ENCODE measurements at regions not wholly inside any gene's neighbourhood (a gene's known extent, or its start where the extent isn't known, plus 50 kb on each side); places are given as distances from the start of the nearest gene placed in this dataset.

DNA sequence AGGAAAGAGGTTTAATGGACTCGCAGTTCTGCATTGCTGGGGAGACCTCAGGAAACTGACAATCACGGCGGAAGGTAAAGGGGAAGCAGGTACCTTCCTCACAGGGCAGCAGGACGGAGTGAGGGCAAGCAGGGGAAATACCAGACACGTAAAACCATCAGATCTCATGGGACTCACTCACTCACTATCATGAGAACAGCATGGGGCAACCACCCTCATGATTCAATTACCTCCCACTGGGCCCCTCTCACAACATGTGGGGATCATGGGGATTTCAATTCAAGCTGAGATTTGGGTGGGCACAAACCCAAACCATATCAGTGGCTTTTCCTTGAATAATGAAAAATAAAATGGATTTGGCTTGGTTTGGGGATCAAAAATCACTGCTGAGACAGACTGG lies 380.5 kb downstream of the VRK1 start:
- H3K27me3 ChIP-seq (ENCODE audit: insufficient read depth in 3 of 3, low read length in 2 of 3), result no peaks in the 10 kb centered on the region
- DNase-seq (no peak), ATAC-seq (no peak)
- H3K4me1 ChIP-seq, result no peaks in the 10 kb centered on the region
- intact Hi-C loops (cut with DNase I), result no loop called here
- H3K9me3 ChIP-seq, result no peaks in the 10 kb centered on the region
- no peaks in the 10 kb centered on the region for H3K36me3 ChIP-seq (ENCODE audit: insufficient read depth in 1 of 2, low read depth in 1 of 2)
- TF ChIP-seq, protein P1, sequence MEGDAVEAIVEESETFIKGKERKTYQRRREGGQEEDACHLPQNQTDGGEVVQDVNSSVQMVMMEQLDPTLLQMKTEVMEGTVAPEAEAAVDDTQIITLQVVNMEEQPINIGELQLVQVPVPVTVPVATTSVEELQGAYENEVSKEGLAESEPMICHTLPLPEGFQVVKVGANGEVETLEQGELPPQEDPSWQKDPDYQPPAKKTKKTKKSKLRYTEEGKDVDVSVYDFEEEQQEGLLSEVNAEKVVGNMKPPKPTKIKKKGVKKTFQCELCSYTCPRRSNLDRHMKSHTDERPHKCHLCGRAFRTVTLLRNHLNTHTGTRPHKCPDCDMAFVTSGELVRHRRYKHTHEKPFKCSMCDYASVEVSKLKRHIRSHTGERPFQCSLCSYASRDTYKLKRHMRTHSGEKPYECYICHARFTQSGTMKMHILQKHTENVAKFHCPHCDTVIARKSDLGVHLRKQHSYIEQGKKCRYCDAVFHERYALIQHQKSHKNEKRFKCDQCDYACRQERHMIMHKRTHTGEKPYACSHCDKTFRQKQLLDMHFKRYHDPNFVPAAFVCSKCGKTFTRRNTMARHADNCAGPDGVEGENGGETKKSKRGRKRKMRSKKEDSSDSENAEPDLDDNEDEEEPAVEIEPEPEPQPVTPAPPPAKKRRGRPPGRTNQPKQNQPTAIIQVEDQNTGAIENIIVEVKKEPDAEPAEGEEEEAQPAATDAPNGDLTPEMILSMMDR (IDR thresholded peaks at IDR 0.05), result no peak
- no peak overlapping the region for H3K4me3 ChIP-seq
- H3K27ac ChIP-seq, result no peak overlapping the region
- 44 to 62% (median 50%) methylated on average over 5 of the region's 5 CpGs for WGBS, 3 donors

DNA sequence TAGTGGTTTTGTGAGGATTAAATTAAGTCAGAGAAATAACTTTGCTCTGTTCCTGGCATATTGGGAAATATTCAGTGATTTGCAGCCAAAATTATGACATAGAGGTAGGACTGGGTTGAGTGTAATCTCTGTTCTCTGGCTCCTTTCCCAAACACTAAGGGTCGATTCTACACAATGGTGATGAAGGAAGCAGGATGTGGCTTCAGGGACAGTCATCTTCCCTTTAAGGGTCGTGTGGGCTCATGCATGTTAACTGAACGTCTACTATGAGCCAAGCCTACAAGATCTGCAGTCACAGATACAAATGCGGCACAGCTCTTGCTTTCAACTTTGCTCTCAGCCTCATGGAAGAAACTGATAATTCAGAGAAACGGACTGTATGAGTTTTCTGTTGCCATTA lies 381.6 kb downstream of the VRK1 start:
- intact Hi-C loops (cut with DNase I), result no loop called here
- Histone ChIP-seq H3K36me3 (ENCODE audit: insufficient read depth in 1 of 2, low read depth in 1 of 2) (no peaks in the 10 kb centered on the region), H3K4me1 (no peaks in the 10 kb centered on the region), H3K27ac (no peak overlapping the region), H3K4me3 (no peak overlapping the region), H3K27me3 (ENCODE audit: insufficient read depth in 3 of 3, low read length in 2 of 3) (no peaks in the 10 kb centered on the region), H3K9me3 (no peaks in the 10 kb centered on the region)
- TF ChIP-seq, protein P1 (IDR thresholded peaks at IDR 0.05), result no peak
- no peak for ATAC-seq
- DNase-seq, result no peak
- 59 to 61% (median 61%) methylated on average over 5 of the region's 5 CpGs for WGBS, 3 donors

DNA sequence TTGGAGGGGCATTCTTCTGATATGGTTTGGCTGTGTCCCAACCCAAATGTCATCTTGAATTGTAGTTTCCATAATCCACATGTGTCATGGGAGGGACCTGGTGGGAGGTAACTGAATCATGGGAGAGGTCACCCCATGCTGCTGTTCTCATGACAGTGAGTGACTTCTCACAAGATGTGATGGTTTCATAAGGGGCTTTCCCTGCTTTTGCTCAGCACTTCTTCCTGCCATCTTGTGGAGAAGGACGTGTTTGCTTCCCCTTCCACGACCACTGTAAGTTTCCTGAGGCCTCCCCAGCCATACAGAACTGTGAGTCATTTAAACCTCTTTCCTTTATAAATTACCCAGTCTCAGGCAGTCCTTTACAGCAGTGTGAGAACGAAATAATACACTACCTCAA lies 382.4 kb downstream of the VRK1 start:
- H3K36me3 ChIP-seq (ENCODE audit: insufficient read depth in 1 of 2, low read depth in 1 of 2), result no peaks in the 10 kb centered on the region
- no peaks in the 10 kb centered on the region for H3K4me1 ChIP-seq
- intact Hi-C loops (cut with DNase I), result no loop called here
- H3K4me3 ChIP-seq, result no peak overlapping the region
- DNase-seq (no peak), ATAC-seq (no peak)
- WGBS, 3 donors, result 54 to 70% (median 55%) methylated on average over 3 of the region's 3 CpGs
- H3K27ac ChIP-seq, result no peak overlapping the region
- no peaks in the 10 kb centered on the region for H3K27me3 ChIP-seq (ENCODE audit: insufficient read depth in 3 of 3, low read length in 2 of 3)
- TF ChIP-seq, protein P1 (IDR thresholded peaks at IDR 0.05), result no peak
- no peaks in the 10 kb centered on the region for H3K9me3 ChIP-seq

DNA sequence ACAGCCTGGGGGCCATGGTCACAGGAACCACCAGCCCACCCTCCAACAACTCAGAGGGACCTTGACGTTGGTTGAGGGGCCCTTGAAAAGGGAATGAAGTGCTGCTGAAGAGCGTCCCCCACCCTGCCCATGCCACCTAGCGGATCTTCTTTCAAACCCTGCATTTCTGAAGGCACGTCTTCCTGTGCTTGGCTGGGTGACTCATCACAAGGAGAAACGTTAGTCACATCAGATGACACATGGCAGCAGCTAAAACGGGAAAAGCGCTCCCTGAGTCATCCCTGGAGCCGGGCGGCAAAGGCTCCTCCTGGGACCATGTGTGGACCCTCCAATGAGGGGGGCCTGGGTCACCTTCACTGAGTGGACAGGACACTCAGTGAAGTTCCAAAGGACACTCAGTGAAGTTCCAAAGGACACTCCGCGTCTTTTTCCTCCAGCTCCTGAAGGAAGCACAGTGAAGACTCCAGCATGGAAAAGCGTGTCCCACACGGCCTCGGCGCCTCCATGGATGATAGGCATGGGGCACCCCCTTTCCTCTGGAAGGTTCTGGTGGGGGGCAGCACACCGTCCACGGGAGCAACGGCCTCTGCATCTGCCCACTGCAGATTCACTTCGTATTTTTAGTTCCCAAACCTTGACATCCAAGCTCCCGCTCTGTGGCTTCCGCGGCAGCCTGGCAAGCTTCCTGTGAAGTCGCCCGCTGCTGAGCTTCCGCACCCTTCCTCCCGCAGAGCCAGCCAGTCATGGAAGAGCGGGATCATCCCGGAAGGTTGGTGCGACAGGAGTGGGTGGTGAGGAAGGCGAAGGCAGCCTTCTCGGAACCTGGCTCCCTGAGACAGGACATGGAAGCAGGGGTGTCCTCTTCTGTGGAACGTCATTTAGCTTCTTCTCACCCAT lies 383.4 kb downstream of the VRK1 start:
- intact Hi-C loops (cut with DNase I), result no loop called here
- H3K27me3 ChIP-seq (ENCODE audit: insufficient read depth in 3 of 3, low read length in 2 of 3), result no peaks in the 10 kb centered on the region
- TF ChIP-seq, protein P1 (IDR thresholded peaks at IDR 0.05), result no peak

More for the DNA sequence above, 383.4 kb downstream of the VRK1 start:
- Histone ChIP-seq H3K36me3 (ENCODE audit: insufficient read depth in 1 of 2, low read depth in 1 of 2) (no peaks in the 10 kb centered on the region), H3K27ac (no peak overlapping the region), H3K9me3 (no peaks in the 10 kb centered on the region), H3K4me3 (no peak overlapping the region), H3K4me1 (no peaks in the 10 kb centered on the region)
- ATAC-seq, result no peak
- no peak for DNase-seq
- WGBS, 3 donors, result 85 to 86% (median 85%) methylated on average over 32 of the region's 32 CpGs

Measured in psoas muscle (tissue), 7 donors.